ENCODE measurements at regions not wholly inside any gene's neighbourhood (a gene's known extent, or its start where the extent isn't known, plus 50 kb on each side); places are given as distances from the start of the nearest gene placed in this dataset.

GRCh38 chr3:41073190-41073589, 126.1 kb upstream of the CTNNB1 start:
- no peak for TF ChIP-seq CTCF (IDR thresholded peaks at IDR 0.05; ENCODE audit: low read depth, low read length, missing control alignments)
- H3K4me3 ChIP-seq (replicated peaks; ENCODE audit: low read depth, low read length): no peak overlapping the region
- DNase-seq (ENCODE audit: extremely low read depth, low read depth): no peak

DNA sequence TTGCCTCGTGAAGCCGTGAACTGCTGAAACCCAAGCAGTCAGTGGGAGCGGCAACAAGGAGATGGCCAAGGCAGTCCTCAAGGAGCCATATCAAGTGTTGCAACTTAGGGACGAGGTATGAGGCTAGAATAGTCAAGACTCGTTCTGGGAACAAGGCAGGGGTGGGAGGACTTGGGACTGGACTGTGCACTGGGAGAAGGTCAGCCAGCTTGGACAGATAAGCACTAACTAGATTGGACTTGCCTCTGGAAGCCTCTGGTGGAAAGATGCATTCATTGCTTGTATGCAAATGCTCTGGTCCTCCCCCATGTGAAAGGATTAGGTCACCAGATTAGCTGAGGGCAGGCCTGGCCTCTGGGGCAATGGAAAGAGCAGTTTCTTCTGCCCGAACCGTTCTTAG, 123.3 kb upstream of the CTNNB1 start:
- DNase-seq (ENCODE audit: extremely low read depth, low read depth): no peak
- no peak for TF ChIP-seq CTCF (IDR thresholded peaks at IDR 0.05; ENCODE audit: low read depth, low read length, missing control alignments)
- no peak overlapping the region for H3K4me3 ChIP-seq (replicated peaks; ENCODE audit: low read depth, low read length)

DNA sequence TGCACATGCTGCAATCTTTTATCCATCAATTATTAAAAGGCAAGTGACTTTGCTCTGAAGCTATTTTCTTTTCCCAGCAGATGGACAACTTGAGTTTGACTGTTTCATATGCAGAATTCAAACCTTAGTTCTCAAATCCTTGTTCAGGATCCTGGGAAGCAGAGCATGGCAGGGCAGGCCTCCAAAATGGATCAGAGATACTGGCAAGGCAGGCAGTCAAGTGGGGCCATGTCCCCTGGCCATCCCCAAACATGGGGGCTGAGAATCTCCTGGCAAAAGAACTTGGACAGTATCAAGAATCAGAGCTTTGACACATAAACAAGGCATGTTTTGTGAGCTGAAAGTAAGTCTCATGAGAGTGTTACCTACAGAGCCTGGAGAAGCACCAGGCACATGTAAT, 122.9 kb upstream of the CTNNB1 start:
- DNase-seq (ENCODE audit: extremely low read depth, low read depth): no peak
- no peak for TF ChIP-seq CTCF (IDR thresholded peaks at IDR 0.05; ENCODE audit: low read depth, low read length, missing control alignments)
- H3K4me3 ChIP-seq (replicated peaks; ENCODE audit: low read depth, low read length): no peak overlapping the region

GRCh38 chr3:41080141-41080540, 119.2 kb upstream of the CTNNB1 start:
- DNase-seq (ENCODE audit: extremely low read depth, low read depth): no peak
- TF ChIP-seq CTCF (IDR thresholded peaks at IDR 0.05; ENCODE audit: low read depth, low read length, missing control alignments): no peak
- H3K4me3 ChIP-seq (replicated peaks; ENCODE audit: low read depth, low read length): no peak overlapping the region

GRCh38 chr3:41088882-41089281, 110.4 kb upstream of the CTNNB1 start:
- no peak for TF ChIP-seq CTCF (IDR thresholded peaks at IDR 0.05; ENCODE audit: low read depth, low read length, missing control alignments)
- H3K4me3 ChIP-seq (replicated peaks; ENCODE audit: low read depth, low read length): no peak overlapping the region
- no peak for DNase-seq (ENCODE audit: extremely low read depth, low read depth)

DNA sequence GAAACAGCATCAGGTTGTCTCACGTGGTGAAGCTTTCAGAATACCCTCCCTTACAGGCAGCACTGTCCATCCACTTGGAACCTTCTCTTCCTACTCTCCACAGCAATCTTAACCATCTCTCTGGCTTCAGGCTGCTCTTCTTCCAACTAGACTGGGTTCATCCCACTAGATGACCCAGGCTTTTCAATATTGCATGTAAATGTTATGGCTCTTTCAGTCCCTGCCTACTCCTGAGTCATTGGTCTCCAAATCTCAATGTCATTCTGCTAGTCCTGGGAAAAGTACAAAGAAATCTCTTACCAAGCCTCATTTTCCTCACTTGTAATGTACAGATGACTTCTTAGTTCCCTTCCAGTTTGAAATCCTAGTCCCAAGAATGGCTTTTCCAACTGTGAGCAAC, 109.7 kb upstream of the CTNNB1 start:
- no peak overlapping the region for H3K4me3 ChIP-seq (replicated peaks; ENCODE audit: low read depth, low read length)
- no peak for DNase-seq (ENCODE audit: extremely low read depth, low read depth)
- TF ChIP-seq CTCF (IDR thresholded peaks at IDR 0.05; ENCODE audit: low read depth, low read length, missing control alignments): no peak

DNA sequence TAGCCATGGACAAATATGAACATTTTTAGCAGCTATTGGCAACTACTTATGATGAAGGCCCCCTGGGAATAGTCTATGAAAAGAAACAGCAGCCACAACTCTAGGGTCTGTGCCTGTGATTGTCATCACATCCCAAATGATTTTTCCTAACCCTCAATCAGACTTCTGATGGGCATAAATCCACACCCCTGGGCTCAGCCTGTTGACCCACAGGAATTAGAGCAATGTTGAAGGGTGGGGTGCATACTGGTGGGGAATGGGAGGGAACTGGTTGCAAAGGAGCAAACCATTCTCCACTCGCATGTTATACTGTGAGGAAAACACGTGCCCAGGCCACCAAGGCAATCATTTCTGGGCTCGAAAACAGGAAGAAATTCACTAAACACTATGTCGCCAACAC, 106.5 kb upstream of the CTNNB1 start:
- no peak for TF ChIP-seq CTCF (IDR thresholded peaks at IDR 0.05; ENCODE audit: low read depth, low read length, missing control alignments)
- no peak overlapping the region for H3K4me3 ChIP-seq (replicated peaks; ENCODE audit: low read depth, low read length)
- DNase-seq (ENCODE audit: extremely low read depth, low read depth): no peak

All from HFF-Myc (cell line).